ENCODE measurements at regions not wholly inside any gene's neighbourhood (a gene's known extent, or its start where the extent isn't known, plus 50 kb on each side); places are given as distances from the start of the nearest gene placed in this dataset.
"Not testable (repeated sequence)": the region's sequence is repeated elsewhere in the genome, so short reads cannot be mapped to it uniquely, and the experiment has no call there.

DNA sequence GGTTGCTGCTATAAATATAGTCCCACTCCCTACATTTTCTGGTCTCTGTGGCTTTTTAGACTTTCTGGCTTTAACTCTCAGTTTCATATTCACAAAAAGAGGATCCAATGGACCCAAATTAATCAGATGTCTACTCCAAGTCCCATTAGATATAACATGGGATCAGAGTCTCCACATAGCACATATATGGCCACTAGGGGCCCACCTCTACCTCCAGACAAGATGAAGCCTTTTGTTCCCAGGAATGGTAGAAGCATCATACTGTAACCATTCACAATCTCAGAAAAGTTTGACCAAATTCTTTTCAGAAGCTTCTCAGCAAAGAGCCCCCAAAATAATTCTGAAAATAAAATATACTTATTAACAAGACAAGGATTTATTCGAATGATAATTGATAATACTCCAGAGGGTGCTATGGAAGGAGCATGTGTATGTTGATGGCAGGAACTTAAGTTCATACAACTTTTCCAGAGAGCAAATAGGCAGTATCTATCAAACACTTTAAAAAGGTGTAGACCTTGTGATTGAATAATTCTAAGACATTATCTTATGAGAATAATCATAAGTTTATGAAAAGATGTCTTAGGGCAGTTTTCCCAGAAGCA lies 382.3 kb upstream of the CRIM1 start:
- H3K27me3 ChIP-seq (replicated peaks; ENCODE audit: control insufficient read depth, insufficient read depth, low read length) = no peaks in the 10 kb centered on the region
- TF ChIP-seq, protein P1, sequence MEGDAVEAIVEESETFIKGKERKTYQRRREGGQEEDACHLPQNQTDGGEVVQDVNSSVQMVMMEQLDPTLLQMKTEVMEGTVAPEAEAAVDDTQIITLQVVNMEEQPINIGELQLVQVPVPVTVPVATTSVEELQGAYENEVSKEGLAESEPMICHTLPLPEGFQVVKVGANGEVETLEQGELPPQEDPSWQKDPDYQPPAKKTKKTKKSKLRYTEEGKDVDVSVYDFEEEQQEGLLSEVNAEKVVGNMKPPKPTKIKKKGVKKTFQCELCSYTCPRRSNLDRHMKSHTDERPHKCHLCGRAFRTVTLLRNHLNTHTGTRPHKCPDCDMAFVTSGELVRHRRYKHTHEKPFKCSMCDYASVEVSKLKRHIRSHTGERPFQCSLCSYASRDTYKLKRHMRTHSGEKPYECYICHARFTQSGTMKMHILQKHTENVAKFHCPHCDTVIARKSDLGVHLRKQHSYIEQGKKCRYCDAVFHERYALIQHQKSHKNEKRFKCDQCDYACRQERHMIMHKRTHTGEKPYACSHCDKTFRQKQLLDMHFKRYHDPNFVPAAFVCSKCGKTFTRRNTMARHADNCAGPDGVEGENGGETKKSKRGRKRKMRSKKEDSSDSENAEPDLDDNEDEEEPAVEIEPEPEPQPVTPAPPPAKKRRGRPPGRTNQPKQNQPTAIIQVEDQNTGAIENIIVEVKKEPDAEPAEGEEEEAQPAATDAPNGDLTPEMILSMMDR (IDR thresholded peaks at IDR 0.05; ENCODE audit: insufficient read depth, low read length, poor library complexity, severe bottlenecking) = peak; percentile 69
- H3K4me3 ChIP-seq (replicated peaks; ENCODE audit: low read depth, low read length) = no peak overlapping the region
- no peaks in the 10 kb centered on the region for H3K36me3 ChIP-seq (ENCODE audit: control insufficient read depth, insufficient read depth, low read length)
- no peak for DNase-seq (ENCODE audit: extremely low read depth, insufficient read length)

DNA sequence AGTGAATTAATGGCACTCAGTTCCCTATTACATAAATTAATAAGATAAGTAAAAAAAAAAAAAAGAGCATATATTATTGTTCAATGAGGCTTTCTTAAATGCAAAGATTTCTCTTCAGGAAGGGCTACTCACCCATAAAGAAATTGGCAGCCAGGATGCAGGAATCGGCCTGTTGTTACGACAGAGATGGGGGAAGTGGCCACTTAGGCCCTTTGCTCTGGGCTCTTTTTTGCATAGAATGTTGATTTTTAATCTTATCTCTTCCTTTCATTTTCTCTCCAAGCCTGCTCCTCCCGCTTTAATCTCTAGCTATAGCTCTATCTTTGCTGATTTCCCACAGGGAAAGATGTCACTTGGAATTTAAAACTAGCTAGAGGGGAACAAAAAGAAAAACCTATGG lies 391.8 kb upstream of the CRIM1 start:
- no peaks in the 10 kb centered on the region for H3K36me3 ChIP-seq (ENCODE audit: control insufficient read depth, insufficient read depth, low read length)
- no peak for DNase-seq (ENCODE audit: extremely low read depth, insufficient read length)
- no peaks in the 10 kb centered on the region for H3K27me3 ChIP-seq (replicated peaks; ENCODE audit: control insufficient read depth, insufficient read depth, low read length)
- TF ChIP-seq, protein P1 (IDR thresholded peaks at IDR 0.05; ENCODE audit: insufficient read depth, low read length, poor library complexity, severe bottlenecking) = no peak
- no peak overlapping the region for H3K4me3 ChIP-seq (replicated peaks; ENCODE audit: low read depth, low read length)

DNA sequence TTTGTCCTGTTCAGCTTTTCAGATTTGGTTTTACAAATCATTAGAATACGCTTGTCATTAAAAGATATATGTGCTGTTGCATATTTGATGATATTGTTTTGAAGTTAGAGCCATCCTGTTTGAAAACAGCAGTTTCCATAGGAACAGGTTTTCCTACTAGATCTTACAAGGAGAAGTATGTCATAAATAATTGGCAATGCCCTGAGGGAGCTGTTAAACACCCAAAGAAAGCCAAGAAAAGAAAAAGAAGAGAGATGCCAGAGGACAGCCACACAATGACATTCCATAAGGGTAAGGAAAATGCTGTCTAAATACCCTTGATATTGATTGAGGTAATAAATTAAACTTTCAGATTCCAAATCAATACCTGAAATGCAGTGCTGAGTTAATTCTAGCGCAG lies 392.2 kb upstream of the CRIM1 start:
- DNase-seq (ENCODE audit: extremely low read depth, insufficient read length) = no peak
- no peaks in the 10 kb centered on the region for H3K36me3 ChIP-seq (ENCODE audit: control insufficient read depth, insufficient read depth, low read length)
- TF ChIP-seq, protein P1 (IDR thresholded peaks at IDR 0.05; ENCODE audit: insufficient read depth, low read length, poor library complexity, severe bottlenecking) = no peak
- no peak overlapping the region for H3K4me3 ChIP-seq (replicated peaks; ENCODE audit: low read depth, low read length)
- H3K27me3 ChIP-seq (replicated peaks; ENCODE audit: control insufficient read depth, insufficient read depth, low read length) = no peaks in the 10 kb centered on the region

DNA sequence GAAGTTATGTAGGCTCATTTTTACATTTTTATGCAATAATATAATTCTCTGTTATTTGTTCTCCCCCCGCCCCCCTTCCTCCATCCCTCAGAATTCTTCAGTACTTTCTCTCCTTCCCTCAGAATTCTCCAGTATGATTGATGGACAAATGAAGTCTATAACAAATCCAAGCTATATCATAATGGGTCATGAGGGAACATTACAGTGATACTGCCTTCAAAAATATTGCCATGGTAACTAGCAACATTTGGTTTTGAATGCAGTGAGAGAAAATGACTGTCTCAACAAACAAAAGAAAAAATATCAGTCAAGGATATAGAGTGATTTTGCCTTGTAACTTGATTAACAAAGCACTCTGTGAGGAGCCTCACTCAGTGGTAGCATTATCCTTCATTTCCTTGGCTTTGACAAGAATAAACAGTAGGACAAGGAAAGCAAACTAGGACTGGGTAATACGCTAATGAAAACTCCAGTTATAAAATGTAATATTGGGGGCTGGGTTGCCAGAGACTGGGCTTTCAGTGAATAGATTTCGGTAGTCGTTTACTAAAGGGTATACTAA lies 392.9 kb upstream of the CRIM1 start:
- TF ChIP-seq, protein P1 (IDR thresholded peaks at IDR 0.05; ENCODE audit: insufficient read depth, low read length, poor library complexity, severe bottlenecking) = no peak
- no peak for DNase-seq (ENCODE audit: extremely low read depth, insufficient read length)

DNA sequence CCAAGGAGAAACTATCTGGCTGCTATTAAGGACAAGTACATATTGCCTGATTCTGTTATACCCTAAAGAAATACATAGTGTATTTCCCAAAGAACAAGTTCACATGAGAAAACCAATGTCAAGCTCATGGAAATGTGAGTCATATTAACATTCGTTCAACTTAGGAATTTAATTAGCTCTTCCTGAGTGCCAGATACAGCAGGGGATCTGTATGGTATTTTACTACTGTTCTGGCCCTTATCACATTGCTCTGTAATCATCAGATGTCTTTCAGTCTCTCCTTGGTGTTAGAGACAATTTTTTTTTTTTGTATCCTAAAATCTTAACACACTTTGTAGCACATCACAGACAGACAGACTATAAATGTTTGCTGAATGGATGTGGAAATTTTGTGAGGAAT lies 395.0 kb upstream of the CRIM1 start:
- DNase-seq (ENCODE audit: extremely low read depth, insufficient read length) = no peak
- H3K27me3 ChIP-seq (replicated peaks; ENCODE audit: control insufficient read depth, insufficient read depth, low read length) = no peaks in the 10 kb centered on the region
- TF ChIP-seq, protein P1 (IDR thresholded peaks at IDR 0.05; ENCODE audit: insufficient read depth, low read length, poor library complexity, severe bottlenecking) = no peak
- no peak overlapping the region for H3K4me3 ChIP-seq (replicated peaks; ENCODE audit: low read depth, low read length)
- H3K36me3 ChIP-seq (ENCODE audit: control insufficient read depth, insufficient read depth, low read length) = no peaks in the 10 kb centered on the region

More for the DNA sequence above, 392.9 kb upstream of the CRIM1 start:
- H3K36me3 ChIP-seq (ENCODE audit: control insufficient read depth, insufficient read depth, low read length) = no peaks in the 10 kb centered on the region
- H3K4me3 ChIP-seq (replicated peaks; ENCODE audit: low read depth, low read length) = no peak overlapping the region
- no peaks in the 10 kb centered on the region for H3K27me3 ChIP-seq (replicated peaks; ENCODE audit: control insufficient read depth, insufficient read depth, low read length)

DNA sequence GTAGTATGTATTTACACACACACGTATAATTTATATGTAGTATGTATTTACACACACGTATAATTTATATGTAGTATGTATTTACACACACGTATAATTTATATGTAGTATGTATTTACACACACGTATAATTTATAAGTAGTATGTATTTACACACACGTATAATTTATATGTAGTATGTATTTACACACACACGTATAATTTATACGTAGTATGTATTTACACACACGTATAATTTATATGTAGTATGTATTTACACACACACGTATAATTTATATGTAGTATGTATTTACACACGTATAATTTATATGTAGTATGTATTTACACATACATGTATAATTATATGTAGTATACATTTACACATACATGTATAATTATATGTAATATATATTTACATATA lies 398.5 kb upstream of the CRIM1 start:
- not testable (repeated sequence) for H3K36me3 ChIP-seq (ENCODE audit: control insufficient read depth, insufficient read depth, low read length); DNase-seq (ENCODE audit: extremely low read depth, insufficient read length); H3K27me3 ChIP-seq (replicated peaks; ENCODE audit: control insufficient read depth, insufficient read depth, low read length); H3K4me3 ChIP-seq (replicated peaks; ENCODE audit: low read depth, low read length)

Measured in GM06990 (cell line).